CD4-positive, alpha-beta memory T cell (primary cell): ENCODE measurements at regions not wholly inside any gene's neighbourhood (a gene's known extent, or its start where the extent isn't known, plus 50 kb on each side); places are given as distances from the start of the nearest gene placed in this dataset.
"Not testable (repeated sequence)": the region's sequence is repeated elsewhere in the genome, so short reads cannot be mapped to it uniquely, and the experiment has no call there.

Source experiments
- CTCF ChIA-PET: fragments of 350-600 bp; sonication (Branson Sonifier 250); formaldehyde crosslinking; loops from one replicate; lab custom pipeline; 2021; ENCODE audit warnings: inconsistent platforms; ENCODE audit not compliant: partially characterized antibody; lab: Charles Lee
- POLR2A ChIA-PET: fragments of 350-600 bp; sonication (Branson Sonifier 250); formaldehyde crosslinking; loops from one replicate; lab custom pipeline; 2021; ENCODE audit not compliant: partially characterized antibody; lab: Charles Lee
- DNase-seq, 5 donors: peaks; one replicate each; pipeline versions ENCODE4 v3.0.0 to v3.0.0-alpha.2; 2020 to 2022; ENCODE audit warnings: mixed read lengths in 1 of 5
- H3K27ac ChIP-seq: one replicate; pipeline ENCODE4 v1.7.0; 2013; ENCODE audit warnings: low read depth, low read length
- H3K27me3 ChIP-seq: 2 replicates; pipeline ENCODE4 v1.7.0; 2013; ENCODE audit warnings: mild to moderate bottlenecking, low read length, moderate library complexity; ENCODE audit not compliant: insufficient read depth
- H3K36me3 ChIP-seq: 2 replicates; pipeline ENCODE4 v1.7.0; 2013; ENCODE audit warnings: mild to moderate bottlenecking, low read length, moderate library complexity; ENCODE audit not compliant: insufficient read depth
- H3K4me1 ChIP-seq: 2 replicates; pipeline ENCODE4 v1.7.0; 2013; ENCODE audit warnings: mild to moderate bottlenecking, low read length, moderate library complexity; ENCODE audit not compliant: insufficient read depth
- H3K4me3 ChIP-seq, 2 donors: one replicate each; pipeline ENCODE4 v1.7.0; 2013; ENCODE audit warnings: low read length in 2 of 2, mild to moderate bottlenecking in 1 of 2
- H3K9me3 ChIP-seq, 2 donors: one replicate each; pipeline ENCODE4 v1.7.0; 2013; ENCODE audit warnings: low read length in 2 of 2, control low read depth in 1 of 2; ENCODE audit not compliant: control insufficient read depth in 1 of 2
- H3K27ac Mint-ChIP-seq, 7 donors: one replicate each; pipeline ENCODE4 v1.8.0; 2020 to 2021; ENCODE audit warnings: mixed read lengths in 7 of 7, mild to moderate bottlenecking in 6 of 7, inconsistent platforms in 3 of 7, moderate library complexity in 3 of 7
- H3K27me3 Mint-ChIP-seq, 2 donors: one replicate each; pipeline ENCODE4 v1.8.0; 2020 to 2021; ENCODE audit warnings: mixed read lengths in 2 of 2
- H3K36me3 Mint-ChIP-seq, 2 donors: one replicate each; pipeline ENCODE4 v1.8.0; 2020 to 2021; ENCODE audit warnings: mixed read lengths in 2 of 2, inconsistent platforms in 1 of 2, mild to moderate bottlenecking in 1 of 2
- H3K4me1 Mint-ChIP-seq, 4 donors: one replicate each; pipeline ENCODE4 v1.8.0; 2020 to 2021; ENCODE audit warnings: mixed read lengths in 4 of 4, mild to moderate bottlenecking in 1 of 4
- H3K4me3 Mint-ChIP-seq, 8 donors: one replicate each; pipeline ENCODE4 v1.8.0; 2020 to 2021; ENCODE audit warnings: mixed read lengths in 8 of 8, mild to moderate bottlenecking in 7 of 8, moderate library complexity in 6 of 8, inconsistent platforms in 3 of 8
- H3K9me3 Mint-ChIP-seq, 8 donors: one replicate each; pipeline ENCODE4 v1.8.0; 2020 to 2021; ENCODE audit warnings: mixed read lengths in 8 of 8, mild to moderate bottlenecking in 5 of 8, inconsistent platforms in 3 of 8, moderate library complexity in 1 of 8
- intact Hi-C: fragments of 100-400 bp; cut with micrococcal nuclease; formaldehyde crosslinking; loops from one replicate; pipeline ENCODE4 v1.15.1; 2023

DNA sequence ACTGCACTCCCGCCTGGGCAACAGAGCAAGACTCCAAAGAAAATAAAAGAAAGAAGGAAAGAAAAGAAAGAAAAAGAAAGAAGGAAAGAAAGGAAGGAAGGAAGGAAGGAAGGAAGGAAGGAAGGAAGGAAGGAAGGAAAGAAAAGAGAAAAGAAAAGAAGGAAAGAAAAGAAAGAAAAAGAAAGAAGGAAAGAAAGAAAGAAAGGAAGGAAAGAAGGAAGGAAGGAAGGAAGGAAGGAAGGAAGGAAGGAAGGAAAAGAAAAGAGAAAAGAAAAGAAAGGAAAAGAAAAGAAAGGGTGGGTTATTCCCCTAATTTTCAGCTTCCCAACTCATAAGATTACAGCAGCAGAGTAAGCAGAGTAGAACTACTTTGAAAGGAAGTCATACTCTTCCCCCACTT is 64.4 kb downstream of the TMEM200C start:
- H3K9me3 Mint-ChIP-seq, H3K27ac ChIP-seq, H3K36me3 ChIP-seq, H3K4me1 ChIP-seq, H3K4me3 Mint-ChIP-seq, H3K27me3 ChIP-seq, CTCF ChIA-PET, H3K27ac Mint-ChIP-seq, DNase-seq, H3K36me3 Mint-ChIP-seq, H3K4me3 ChIP-seq, H3K27me3 Mint-ChIP-seq, POLR2A ChIA-PET, H3K9me3 ChIP-seq, intact Hi-C loops, H3K4me1 Mint-ChIP-seq: not testable (repeated sequence)

DNA sequence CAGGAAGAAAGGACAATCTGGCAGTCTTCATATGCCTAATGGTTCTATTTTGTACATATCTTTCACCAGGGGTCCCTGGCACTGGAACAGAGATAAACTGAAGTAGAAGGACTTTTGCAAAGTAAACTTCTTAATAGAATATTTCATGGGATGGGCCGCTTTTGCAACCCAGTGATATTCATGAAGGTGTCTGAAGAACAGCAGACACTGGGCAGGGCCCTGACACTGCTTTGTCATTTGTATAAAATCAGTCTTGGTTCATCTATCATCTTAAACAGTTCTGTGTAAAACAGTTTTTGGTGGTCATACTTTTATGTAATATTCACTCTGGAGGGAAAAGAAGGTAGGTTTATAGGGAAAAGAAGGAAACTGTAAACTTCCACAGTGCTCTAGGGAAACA is 66.4 kb downstream of the TMEM200C start:
- peaks cover 0 to 3% of the 10 kb centered on the region in 2 donors for H3K27me3 Mint-ChIP-seq
- H3K4me1 Mint-ChIP-seq, result peaks cover 0 to 2% (median 0%) of the 10 kb centered on the region in 4 donors
- peaks cover 0 to 5% (median 3%) of the 10 kb centered on the region in 8 donors for H3K9me3 Mint-ChIP-seq
- H3K27ac Mint-ChIP-seq, result no peak overlapping the region
- POLR2A ChIA-PET, result no interaction called here
- Histone ChIP-seq H3K9me3 (no peaks in the 10 kb centered on the region), H3K36me3 (no peaks in the 10 kb centered on the region), H3K4me1 (no peaks in the 10 kb centered on the region), H3K27me3 (no peaks in the 10 kb centered on the region), H3K4me3 (no peak overlapping the region), H3K27ac (no peak overlapping the region)
- H3K36me3 Mint-ChIP-seq, result no peaks in the 10 kb centered on the region
- intact Hi-C loops, result no loop called here
- CTCF ChIA-PET, result no interaction called here
- no peak overlapping the region for H3K4me3 Mint-ChIP-seq
- DNase-seq, result no peak

GRCh38 chr18:5825663-5826062 is 69.7 kb downstream of the TMEM200C start:
- Histone ChIP-seq H3K36me3 (no peaks in the 10 kb centered on the region), H3K4me3 (no peak overlapping the region), H3K27ac (no peak overlapping the region), H3K27me3 (no peaks in the 10 kb centered on the region), H3K4me1 (no peaks in the 10 kb centered on the region), H3K9me3 (no peaks in the 10 kb centered on the region)
- no peaks in the 10 kb centered on the region for H3K36me3 Mint-ChIP-seq
- intact Hi-C loops, result no loop called here
- CTCF ChIA-PET, result no interaction called here
- no peak overlapping the region for H3K27ac Mint-ChIP-seq
- H3K4me3 Mint-ChIP-seq, result no peak overlapping the region
- H3K27me3 Mint-ChIP-seq, result peaks cover 0 to 2% of the 10 kb centered on the region in 2 donors
- DNase-seq, result no peak
- POLR2A ChIA-PET, result no interaction called here
- H3K4me1 Mint-ChIP-seq, result peaks cover 0 to 2% (median 0%) of the 10 kb centered on the region in 4 donors
- peaks cover 0 to 4% (median under 1%) of the 10 kb centered on the region in 8 donors for H3K9me3 Mint-ChIP-seq

- Histone ChIP-seq H3K4me3 (no peak overlapping the region), H3K27ac (no peak overlapping the region), H3K27me3 (no peaks in the 10 kb centered on the region), H3K9me3 (no peaks in the 10 kb centered on the region), H3K4me1 (no peaks in the 10 kb centered on the region), H3K36me3 (no peaks in the 10 kb centered on the region)
- ChIA-PET POLR2A (no interaction called here), CTCF (no interaction called here)
- intact Hi-C loops, result no loop called here
- Mint-ChIP-seq H3K4me3 (no peak overlapping the region), H3K27me3 (peaks cover 0 to 2% of the 10 kb centered on the region in 2 donors), H3K36me3 (no peaks in the 10 kb centered on the region), H3K27ac (no peak overlapping the region), H3K9me3 (peaks cover 0 to 4% (median under 1%) of the 10 kb centered on the region in 8 donors), H3K4me1 (peaks cover 0 to 2% (median 0%) of the 10 kb centered on the region in 4 donors)
- no peak for DNase-seq
These were observed 70.8 kb downstream of the TMEM200C start for GRCh38 chr18:5824370-5824984.

DNA sequence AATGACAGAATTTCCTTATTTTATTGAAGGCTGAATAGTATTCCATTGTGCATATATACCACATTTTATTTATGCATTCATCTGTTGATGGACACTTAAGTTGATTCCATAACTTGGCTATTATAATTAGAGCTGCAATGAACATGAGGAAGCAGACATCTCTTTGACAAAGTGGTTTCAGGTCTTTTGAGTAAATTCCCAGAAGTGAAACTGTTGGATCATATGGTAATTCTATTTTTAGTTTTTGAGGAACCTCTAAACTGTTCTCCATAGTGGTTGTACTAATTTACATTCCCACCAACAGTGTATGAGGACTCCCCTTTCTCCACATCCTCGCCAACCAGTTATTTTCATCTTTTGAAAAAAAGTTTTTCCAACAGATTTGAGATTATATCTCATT is 77.5 kb downstream of the TMEM200C start:
- POLR2A ChIA-PET, result no interaction called here
- no peaks in the 10 kb centered on the region for H3K4me1 Mint-ChIP-seq

GRCh38 chr18:5806860-5807259 is 88.5 kb downstream of the TMEM200C start:
- Histone ChIP-seq H3K4me1 (no peaks in the 10 kb centered on the region), H3K36me3 (no peaks in the 10 kb centered on the region), H3K27me3 (no peaks in the 10 kb centered on the region), H3K4me3 (no peak overlapping the region), H3K27ac (no peak overlapping the region), H3K9me3 (no peaks in the 10 kb centered on the region)
- ChIA-PET POLR2A (no interaction called here), CTCF (no interaction called here)
- Mint-ChIP-seq H3K9me3 (peaks cover 0 to 57% (median 22%) of the 10 kb centered on the region in 8 donors), H3K36me3 (no peaks in the 10 kb centered on the region), H3K27ac (no peak overlapping the region), H3K4me3 (no peak overlapping the region), H3K4me1 (no peaks in the 10 kb centered on the region), H3K27me3 (no peaks in the 10 kb centered on the region)
- no peak for DNase-seq
- intact Hi-C loops, result no loop called here

More for the DNA sequence above, 77.5 kb downstream of the TMEM200C start:
- intact Hi-C loops, result no loop called here
- no peak overlapping the region for H3K4me3 ChIP-seq
- no peaks in the 10 kb centered on the region for H3K9me3 ChIP-seq
- H3K27ac ChIP-seq, result no peak overlapping the region
- no peaks in the 10 kb centered on the region for H3K27me3 ChIP-seq
- DNase-seq, result no peak
- no peaks in the 10 kb centered on the region for H3K36me3 ChIP-seq
- H3K4me3 Mint-ChIP-seq, result no peak overlapping the region
- H3K9me3 Mint-ChIP-seq, result peaks cover 0 to 2% (median 0%) of the 10 kb centered on the region in 8 donors
- CTCF ChIA-PET, result no interaction called here
- no peaks in the 10 kb centered on the region for H3K27me3 Mint-ChIP-seq
- no peak overlapping the region for H3K27ac Mint-ChIP-seq
- no peaks in the 10 kb centered on the region for H3K4me1 ChIP-seq
- H3K36me3 Mint-ChIP-seq, result no peaks in the 10 kb centered on the region

GRCh38 chr18:5787936-5788335 is 107.4 kb downstream of the TMEM200C start:
- CTCF ChIA-PET, result no interaction called here
- POLR2A ChIA-PET, result no interaction called here
- H3K27me3 Mint-ChIP-seq, result peaks cover 0 to 3% of the 10 kb centered on the region in 2 donors
- no peak for DNase-seq
- no peak overlapping the region for H3K4me3 Mint-ChIP-seq
- H3K27ac Mint-ChIP-seq, result no peak overlapping the region
- no peaks in the 10 kb centered on the region for H3K36me3 ChIP-seq
- H3K4me1 ChIP-seq, result no peaks in the 10 kb centered on the region
- no peaks in the 10 kb centered on the region for H3K27me3 ChIP-seq
- H3K27ac ChIP-seq, result no peak overlapping the region
- H3K4me1 Mint-ChIP-seq, result no peaks in the 10 kb centered on the region
- no peaks in the 10 kb centered on the region for H3K36me3 Mint-ChIP-seq
- peaks cover 4 to 9% (median 7%) of the 10 kb centered on the region in 8 donors for H3K9me3 Mint-ChIP-seq
- intact Hi-C loops, result no loop called here
- no peaks in the 10 kb centered on the region for H3K9me3 ChIP-seq
- no peak overlapping the region for H3K4me3 ChIP-seq
